GM23338 (cell line): ENCODE measurements at regions not wholly inside any gene's neighbourhood (a gene's known extent, or its start where the extent isn't known, plus 50 kb on each side); places are given as distances from the start of the nearest gene placed in this dataset.

Source experiments
- CREB1 ChIP-seq: fragments of 250-450 bp; sonication (Bioruptor Pico); IDR thresholded peaks from 2 replicates; pipeline ENCODE4 v1.5.0; 2020; ENCODE audit warnings: low read depth, mild to moderate bottlenecking, moderate library complexity
- CTCF ChIP-seq, 2 experiments: fragments of 200-600 bp in 1 of 2; sonication (generic) in 1 of 2; conservative IDR thresholded peaks; 2 replicates each; pipeline versions ENCODE4 v1.5.1 to v1.6.1; 2016 to 2017; ENCODE audit warnings: antibody characterized with exemption in 2 of 2, low read depth in 2 of 2, mild to moderate bottlenecking in 2 of 2, moderate library complexity in 1 of 2
- JUNB ChIP-seq: IDR thresholded peaks from one replicate; pipeline ENCODE4 v1.6.1; 2016; ENCODE audit warnings: antibody characterized with exemption; ENCODE audit not compliant: unreplicated experiment
- POLR2AphosphoS5 ChIP-seq: IDR thresholded peaks from 2 replicates; pipeline ENCODE4 v1.6.1; 2016; ENCODE audit warnings: antibody characterized with exemption, low read depth
- REST ChIP-seq: IDR thresholded peaks from one replicate; pipeline ENCODE4 v1.6.1; 2018; ENCODE audit warnings: antibody characterized with exemption; ENCODE audit not compliant: unreplicated experiment

GRCh38 chr1:69403756-69404320 is 163.9 kb upstream of the LRRC7 start:
- TF ChIP-seq CTCF (conservative IDR thresholded peaks at IDR 0.05; ENCODE audit: low read depth in 2 of 2): no peak
- TF ChIP-seq JUNB: no peak
- TF ChIP-seq POLR2AphosphoS5: no peak
- TF ChIP-seq CREB1 (CRISPR knock-in tag): no peak
- no peak for TF ChIP-seq REST
